ENCODE measurements at regions not wholly inside any gene's neighbourhood (a gene's known extent, or its start where the extent isn't known, plus 50 kb on each side); places are given as distances from the start of the nearest gene placed in this dataset.

DNA sequence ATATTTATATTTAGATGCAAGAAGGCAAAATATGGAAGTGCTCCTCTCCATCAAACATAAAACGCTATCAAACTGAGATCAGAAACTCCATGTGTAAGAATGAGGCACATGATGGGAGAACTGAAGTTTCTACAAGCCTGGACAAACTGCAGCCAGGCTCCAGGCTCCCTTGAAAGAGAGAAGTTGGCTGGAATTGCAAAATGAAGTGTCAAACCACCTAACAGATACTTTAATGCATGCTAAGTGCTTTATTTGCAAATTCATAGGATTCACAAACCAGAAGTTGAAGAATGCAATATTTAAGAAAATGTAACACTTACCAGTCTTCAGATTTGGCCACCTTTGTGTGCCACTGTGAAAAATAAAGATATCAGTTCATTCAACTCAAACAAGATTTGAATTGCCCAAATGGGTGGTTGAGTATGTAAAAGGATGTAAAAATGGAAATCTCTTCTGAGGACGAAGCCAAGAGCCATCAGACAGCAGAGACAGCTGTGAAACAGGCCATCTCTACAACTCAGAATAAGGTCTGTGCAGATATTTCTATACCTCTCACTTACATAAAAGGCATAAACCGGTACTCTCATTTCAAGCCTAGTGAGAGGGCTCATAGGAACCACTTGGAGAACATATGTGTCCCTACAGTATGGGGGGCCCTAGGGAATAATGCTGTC is 87.0 kb downstream of the DPPA2 start:
- TF ChIP-seq CTCF (IDR thresholded peaks at IDR 0.05; ENCODE audit: low read depth, low read length, poor library complexity, severe bottlenecking) (no peak), EZH2phosphoT487 (IDR thresholded peaks at IDR 0.05; ENCODE audit: borderline replicate concordance, low read length) (no peak)

All from DOHH2 (cell line).